Memory B cell (primary cell): ENCODE measurements at regions not wholly inside any gene's neighbourhood (a gene's known extent, or its start where the extent isn't known, plus 50 kb on each side); places are given as distances from the start of the nearest gene placed in this dataset.
"Not testable (repeated sequence)": the region's sequence is repeated elsewhere in the genome, so short reads cannot be mapped to it uniquely, and the experiment has no call there.

Source experiments
- ATAC-seq: fragments of 150-1000 bp; cut with Tn5 transposase; 2 replicates; pipeline ENCODE4 v1.10.0; 2021; ENCODE audit warnings: low read depth, mild to moderate bottlenecking, moderate library complexity
- DNase-seq, 2 donors: peaks; one replicate each; pipeline ENCODE4 v3.0.0; 2022; ENCODE audit warnings: low spot score in 2 of 2
- H3K27ac Mint-ChIP-seq: one replicate; pipeline ENCODE4 v1.8.0; 2022; ENCODE audit warnings: mild to moderate bottlenecking, moderate library complexity, mixed read lengths
- H3K27me3 Mint-ChIP-seq: one replicate; pipeline ENCODE4 v1.8.0; 2022; ENCODE audit warnings: mixed read lengths
- H3K36me3 Mint-ChIP-seq: one replicate; pipeline ENCODE4 v1.8.0; 2022; ENCODE audit warnings: mild to moderate bottlenecking, mixed read lengths
- H3K4me1 Mint-ChIP-seq: one replicate; pipeline ENCODE4 v1.8.0; 2022; ENCODE audit warnings: mixed read lengths
- H3K4me3 Mint-ChIP-seq: one replicate; pipeline ENCODE4 v1.8.0; 2022; ENCODE audit warnings: mild to moderate bottlenecking, moderate library complexity, mixed read lengths
- H3K9me3 Mint-ChIP-seq: one replicate; pipeline ENCODE4 v1.8.0; 2022; ENCODE audit warnings: mixed read lengths

DNA sequence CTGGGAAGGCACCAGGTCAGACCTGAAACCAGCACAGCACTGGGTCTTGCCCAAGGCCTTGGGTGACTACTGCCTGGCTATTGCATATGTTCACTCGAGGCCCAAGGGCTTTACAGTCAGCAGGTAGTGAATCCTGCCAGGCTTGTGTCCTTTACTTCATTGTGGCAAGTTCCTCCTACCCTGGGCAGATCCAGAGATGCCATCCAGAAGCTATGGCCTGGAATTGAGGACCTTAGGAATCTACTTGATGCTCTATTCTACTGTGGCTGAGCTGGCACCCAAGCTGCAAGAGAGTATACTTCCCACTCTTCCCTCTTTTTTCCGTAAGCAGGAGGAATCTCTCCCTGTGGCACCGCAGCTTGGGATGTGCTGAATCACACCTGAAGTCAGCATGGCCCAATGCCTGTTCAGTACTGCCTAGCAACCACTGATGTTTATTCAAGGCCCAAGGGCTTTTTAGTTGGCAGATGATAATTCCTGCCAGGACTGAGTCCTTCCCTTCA, 246.7 kb upstream of the CTBP2 start:
- Mint-ChIP-seq H3K27me3 (peaks cover 6% of the 10 kb centered on the region), H3K27ac (no peak overlapping the region), H3K4me3 (no peak overlapping the region), H3K9me3 (peaks cover 5% of the 10 kb centered on the region), H3K4me1 (no peaks in the 10 kb centered on the region), H3K36me3 (no peaks in the 10 kb centered on the region)
- DNase-seq (no peak), ATAC-seq (no peak)

- H3K4me3 Mint-ChIP-seq, H3K27me3 Mint-ChIP-seq, DNase-seq, ATAC-seq, H3K27ac Mint-ChIP-seq, H3K36me3 Mint-ChIP-seq, H3K9me3 Mint-ChIP-seq, H3K4me1 Mint-ChIP-seq: not testable (repeated sequence)
Measured at GRCh38 chr10:125404902-125405301, 244.5 kb upstream of the CTBP2 start.

DNA sequence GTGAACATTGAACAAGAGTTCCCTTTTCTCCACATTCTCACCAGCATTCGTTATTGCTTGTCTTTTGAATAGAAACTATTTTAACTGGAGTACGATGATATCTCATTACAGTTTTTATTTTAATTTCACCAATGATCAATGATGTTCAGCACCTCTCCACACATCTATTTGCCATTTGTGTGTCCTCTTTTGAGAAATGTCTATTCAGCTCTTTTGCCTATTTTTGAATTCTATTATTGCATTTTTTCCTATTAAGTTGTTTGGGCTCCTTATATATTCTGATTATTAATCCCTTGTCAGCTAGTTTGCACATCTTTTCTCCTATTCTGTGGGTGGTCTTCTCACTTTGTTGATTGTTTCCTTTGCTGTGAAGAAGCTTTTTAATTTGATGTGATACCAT, 241.1 kb upstream of the CTBP2 start:
- H3K4me1 Mint-ChIP-seq = no peaks in the 10 kb centered on the region
- H3K27ac Mint-ChIP-seq = no peak overlapping the region
- no peak overlapping the region for H3K4me3 Mint-ChIP-seq
- ATAC-seq = no peak
- H3K9me3 Mint-ChIP-seq = peaks cover 4% of the 10 kb centered on the region
- H3K27me3 Mint-ChIP-seq = peaks cover under 1% of the 10 kb centered on the region
- no peak for DNase-seq
- no peaks in the 10 kb centered on the region for H3K36me3 Mint-ChIP-seq

DNA sequence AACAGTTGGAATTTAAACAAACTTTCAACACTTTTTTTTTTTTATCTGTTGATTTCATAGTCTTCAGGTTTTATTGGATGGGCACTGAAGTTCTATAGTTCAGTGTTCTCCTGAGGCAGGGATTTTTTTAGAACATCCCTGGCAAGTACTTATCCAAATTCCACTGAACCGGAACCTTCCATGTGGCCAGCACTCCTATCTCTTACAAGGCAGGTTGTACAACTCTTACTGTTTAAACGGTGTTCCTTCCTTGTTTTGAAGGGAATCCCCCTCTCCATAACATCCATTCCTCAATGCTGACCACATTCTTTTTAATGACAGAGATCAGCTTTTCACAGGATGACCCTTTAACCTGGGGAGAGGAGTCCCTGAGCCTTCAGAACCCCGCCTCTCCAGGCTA, 238.9 kb upstream of the CTBP2 start:
- Mint-ChIP-seq H3K36me3 (no peaks in the 10 kb centered on the region), H3K27ac (no peak overlapping the region), H3K4me3 (no peak overlapping the region), H3K27me3 (no peaks in the 10 kb centered on the region), H3K9me3 (peaks cover 2% of the 10 kb centered on the region), H3K4me1 (no peaks in the 10 kb centered on the region)
- no peak for ATAC-seq
- no peak for DNase-seq

DNA sequence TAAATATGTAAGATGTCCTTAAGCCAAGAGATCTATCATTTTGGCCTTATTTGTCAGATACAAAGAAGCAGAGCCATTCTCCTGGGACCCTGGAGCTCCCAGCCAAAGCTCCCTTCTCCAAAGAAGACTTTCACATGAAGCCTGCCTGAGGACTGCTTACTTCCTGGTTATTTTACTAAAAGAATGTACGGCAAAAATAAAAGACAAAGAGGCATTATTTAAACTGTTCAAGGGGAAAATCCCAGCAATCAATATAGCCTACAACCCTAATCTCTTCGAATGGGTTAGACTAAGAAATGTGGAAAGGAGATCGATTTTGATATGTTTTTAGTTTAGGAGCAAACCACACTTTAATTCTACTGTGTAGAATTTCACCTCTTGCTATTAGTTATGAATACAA, 237.9 kb upstream of the CTBP2 start:
- Mint-ChIP-seq H3K27ac (no peak overlapping the region), H3K36me3 (no peaks in the 10 kb centered on the region), H3K4me3 (no peak overlapping the region), H3K9me3 (no peaks in the 10 kb centered on the region), H3K4me1 (no peaks in the 10 kb centered on the region), H3K27me3 (no peaks in the 10 kb centered on the region)
- no peak for ATAC-seq
- no peak for DNase-seq

DNA sequence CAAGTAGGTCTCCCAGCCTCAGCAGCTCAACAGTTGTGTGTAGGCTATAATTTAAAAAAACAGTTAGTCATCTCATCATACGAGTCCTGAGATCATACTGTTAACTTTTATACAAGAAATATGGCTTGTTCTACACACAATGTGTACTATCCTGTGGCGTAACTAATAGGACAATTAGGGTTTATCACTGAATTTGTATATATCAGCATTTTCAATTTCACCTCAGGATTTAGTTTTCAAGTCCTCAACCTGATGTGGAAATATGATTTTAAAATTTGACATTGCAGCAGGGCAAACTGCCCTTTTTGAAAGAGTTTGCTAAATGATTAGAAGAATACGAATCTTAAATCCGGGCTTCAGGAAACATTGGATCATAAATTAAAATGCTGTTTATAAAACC, 237.2 kb upstream of the CTBP2 start:
- no peak overlapping the region for H3K27ac Mint-ChIP-seq
- no peaks in the 10 kb centered on the region for H3K4me1 Mint-ChIP-seq
- no peaks in the 10 kb centered on the region for H3K9me3 Mint-ChIP-seq
- H3K4me3 Mint-ChIP-seq = no peak overlapping the region
- DNase-seq (no peak), ATAC-seq (no peak)
- no peaks in the 10 kb centered on the region for H3K27me3 Mint-ChIP-seq
- H3K36me3 Mint-ChIP-seq = no peaks in the 10 kb centered on the region

- no peak overlapping the region for H3K4me3 Mint-ChIP-seq
- no peaks in the 10 kb centered on the region for H3K4me1 Mint-ChIP-seq
- no peak overlapping the region for H3K27ac Mint-ChIP-seq
- H3K36me3 Mint-ChIP-seq = no peaks in the 10 kb centered on the region
- no peaks in the 10 kb centered on the region for H3K27me3 Mint-ChIP-seq
- ATAC-seq (no peak), DNase-seq (no peak)
- peaks cover 3% of the 10 kb centered on the region for H3K9me3 Mint-ChIP-seq
Measured at GRCh38 chr10:125396676-125397075, 236.3 kb upstream of the CTBP2 start.

DNA sequence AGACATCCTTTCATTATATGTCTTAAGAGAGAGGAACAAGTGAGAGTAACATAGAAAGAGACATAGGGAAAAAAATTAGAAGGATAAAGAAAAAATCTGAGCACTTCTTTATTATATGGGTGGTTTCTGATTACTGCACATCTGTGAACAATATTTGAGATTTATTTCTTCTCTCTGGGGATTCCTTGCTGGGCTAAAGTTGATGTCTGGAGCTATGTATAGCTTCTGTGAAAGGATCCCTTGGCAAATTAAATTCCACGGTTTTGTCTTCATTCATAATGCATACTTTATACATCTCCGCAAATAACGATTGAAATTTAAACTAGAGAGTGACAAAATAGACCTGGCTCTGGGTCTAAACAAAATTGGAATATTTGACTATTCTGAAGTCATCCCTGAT, 232.2 kb upstream of the CTBP2 start:
- Mint-ChIP-seq H3K9me3 (peaks cover 12% of the 10 kb centered on the region), H3K36me3 (peaks cover 2% of the 10 kb centered on the region), H3K4me3 (no peak overlapping the region), H3K27ac (no peak overlapping the region), H3K4me1 (no peaks in the 10 kb centered on the region), H3K27me3 (no peaks in the 10 kb centered on the region)
- no peak for DNase-seq
- ATAC-seq = no peak

DNA sequence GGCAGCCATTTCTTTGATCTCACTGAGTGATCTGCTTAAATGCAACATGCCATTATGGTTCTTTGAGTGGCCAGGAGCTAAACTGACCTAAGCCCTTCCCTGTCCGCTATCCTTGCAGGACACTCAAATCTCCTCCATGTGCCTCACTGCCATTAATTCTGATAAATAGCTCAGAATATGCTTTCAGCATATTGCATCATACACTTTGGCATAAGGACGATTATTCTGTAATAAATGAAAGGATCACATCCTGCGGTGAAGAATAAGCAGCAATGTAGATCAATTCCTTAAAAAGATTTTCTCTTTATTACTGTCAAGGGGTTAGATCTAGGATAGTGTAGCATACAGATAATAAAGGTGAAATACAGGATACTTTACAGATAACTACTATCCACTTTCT, 231.8 kb upstream of the CTBP2 start:
- Mint-ChIP-seq H3K9me3 (peaks cover 12% of the 10 kb centered on the region), H3K27ac (no peak overlapping the region), H3K4me3 (no peak overlapping the region), H3K36me3 (peaks cover 2% of the 10 kb centered on the region), H3K27me3 (no peaks in the 10 kb centered on the region), H3K4me1 (no peaks in the 10 kb centered on the region)
- ATAC-seq (no peak), DNase-seq (no peak)

DNA sequence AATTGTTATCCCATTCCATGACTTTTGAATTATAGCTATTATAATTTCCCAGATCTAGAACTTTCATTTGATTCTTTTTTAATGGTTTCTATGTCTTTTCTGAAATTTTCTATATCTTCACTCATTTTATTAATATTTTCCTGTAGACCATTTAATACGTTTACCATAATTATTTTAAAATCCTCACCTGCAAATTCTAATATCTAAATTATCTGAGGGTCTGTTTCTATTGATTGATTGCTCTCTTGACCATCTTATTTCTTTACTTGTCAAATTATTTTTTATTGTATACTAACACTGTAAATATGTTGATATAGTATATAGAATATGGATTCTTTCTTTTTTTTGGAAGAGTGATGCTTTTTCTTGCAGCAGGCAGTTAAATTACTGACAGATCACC, 229.3 kb upstream of the CTBP2 start:
- no peak for DNase-seq
- H3K4me1 Mint-ChIP-seq = no peaks in the 10 kb centered on the region

DNA sequence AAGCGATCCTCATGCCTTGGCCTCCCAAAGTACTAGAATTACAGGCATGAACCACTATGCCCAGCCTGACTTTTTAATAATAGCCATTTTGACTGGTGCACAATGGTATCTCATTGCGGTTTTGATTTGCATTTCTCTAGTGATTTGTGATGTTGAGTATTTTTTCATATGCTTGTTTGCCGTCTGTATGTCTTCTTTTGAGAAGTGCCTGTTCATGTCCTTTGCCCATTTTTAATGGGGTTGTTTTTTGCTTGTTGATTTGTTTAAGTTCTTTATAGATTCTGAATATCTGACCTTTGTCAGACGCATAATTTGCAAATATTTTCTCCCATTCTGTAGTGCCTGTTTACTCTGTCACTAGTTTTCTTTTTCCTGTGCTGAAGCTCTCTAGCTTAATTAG, 219.2 kb upstream of the CTBP2 start:
- H3K9me3 Mint-ChIP-seq = peaks cover 12% of the 10 kb centered on the region
- ATAC-seq (no peak), DNase-seq (no peak)
- no peak overlapping the region for H3K4me3 Mint-ChIP-seq
- no peaks in the 10 kb centered on the region for H3K4me1 Mint-ChIP-seq
- no peaks in the 10 kb centered on the region for H3K27me3 Mint-ChIP-seq
- H3K36me3 Mint-ChIP-seq = no peaks in the 10 kb centered on the region
- no peak overlapping the region for H3K27ac Mint-ChIP-seq

More for the DNA sequence above, 229.3 kb upstream of the CTBP2 start:
- Mint-ChIP-seq H3K27me3 (peaks cover 2% of the 10 kb centered on the region), H3K27ac (no peak overlapping the region), H3K4me3 (no peak overlapping the region), H3K9me3 (peaks cover 12% of the 10 kb centered on the region), H3K36me3 (peaks cover 2% of the 10 kb centered on the region)
- ATAC-seq = no peak

DNA sequence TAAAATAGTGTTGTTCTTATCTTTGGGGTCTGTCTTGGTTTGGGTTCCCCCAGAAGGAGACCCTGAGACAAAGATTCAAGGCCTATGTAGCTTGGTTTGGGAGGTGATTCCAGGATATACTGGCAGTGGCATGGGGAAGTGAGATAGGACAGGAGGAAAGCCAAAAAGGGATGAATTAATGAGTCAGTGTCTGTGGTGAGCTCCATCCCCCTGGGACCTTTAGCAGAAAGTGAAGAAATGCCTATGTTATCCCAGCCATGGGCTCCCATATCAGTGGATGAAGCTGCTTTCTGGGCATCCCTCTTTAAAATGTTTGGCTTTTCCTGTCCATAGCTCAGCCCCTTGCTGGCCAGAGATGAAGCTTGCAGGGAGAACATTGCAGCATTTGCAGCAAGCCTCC, 217.0 kb upstream of the CTBP2 start:
- Mint-ChIP-seq H3K4me1 (no peaks in the 10 kb centered on the region), H3K27ac (no peak overlapping the region), H3K36me3 (no peaks in the 10 kb centered on the region), H3K9me3 (peaks cover 5% of the 10 kb centered on the region), H3K27me3 (no peaks in the 10 kb centered on the region), H3K4me3 (no peak overlapping the region)
- no peak for ATAC-seq
- DNase-seq = no peak

DNA sequence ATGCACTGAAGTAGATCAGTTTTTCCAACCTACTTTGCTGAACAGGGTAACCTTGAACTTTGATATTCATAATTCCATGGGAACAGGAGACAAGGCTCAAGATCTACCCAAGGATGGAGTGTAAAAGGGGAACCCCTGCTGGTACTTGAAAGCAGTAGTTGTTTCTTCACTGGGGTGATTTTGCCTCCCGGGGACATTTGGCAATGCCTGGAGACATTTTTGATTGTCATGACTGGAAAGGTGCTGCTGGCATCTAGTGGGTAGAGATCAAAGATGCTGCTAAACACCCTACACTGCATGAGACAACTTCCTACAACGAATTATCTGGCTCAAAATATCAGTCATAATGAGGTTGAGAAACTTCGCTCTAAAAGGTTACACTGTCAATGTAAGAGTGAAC, 214.8 kb upstream of the CTBP2 start:
- DNase-seq = no peak
- peaks cover 4% of the 10 kb centered on the region for H3K9me3 Mint-ChIP-seq
- H3K27ac Mint-ChIP-seq = no peak overlapping the region
- no peak overlapping the region for H3K4me3 Mint-ChIP-seq
- no peak for ATAC-seq
- H3K27me3 Mint-ChIP-seq = peaks cover 2% of the 10 kb centered on the region
- H3K4me1 Mint-ChIP-seq = no peaks in the 10 kb centered on the region
- no peaks in the 10 kb centered on the region for H3K36me3 Mint-ChIP-seq

DNA sequence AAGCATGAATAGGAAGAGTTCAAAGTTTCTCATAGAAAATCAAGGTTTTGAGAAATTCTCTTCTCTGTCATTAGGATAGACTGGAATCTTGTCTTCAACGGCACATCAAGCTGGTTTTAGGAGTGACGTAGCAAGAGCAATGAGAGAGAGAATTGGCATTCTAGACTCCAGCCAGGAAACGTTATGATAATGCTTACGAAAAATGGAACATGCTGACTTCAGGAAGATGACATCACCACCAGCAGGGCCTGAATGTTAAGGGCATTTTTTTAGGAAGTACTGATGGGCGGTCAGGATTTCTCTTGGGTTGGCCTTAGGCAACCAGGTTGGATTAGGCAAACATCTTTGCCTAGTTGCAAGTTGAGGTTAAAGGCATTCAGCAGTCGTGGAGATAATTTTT, 213.2 kb upstream of the CTBP2 start:
- no peaks in the 10 kb centered on the region for H3K36me3 Mint-ChIP-seq
- peaks cover 2% of the 10 kb centered on the region for H3K27me3 Mint-ChIP-seq
- no peaks in the 10 kb centered on the region for H3K4me1 Mint-ChIP-seq
- no peak for DNase-seq
- no peak overlapping the region for H3K27ac Mint-ChIP-seq
- no peak for ATAC-seq
- peaks cover 4% of the 10 kb centered on the region for H3K9me3 Mint-ChIP-seq
- no peak overlapping the region for H3K4me3 Mint-ChIP-seq

DNA sequence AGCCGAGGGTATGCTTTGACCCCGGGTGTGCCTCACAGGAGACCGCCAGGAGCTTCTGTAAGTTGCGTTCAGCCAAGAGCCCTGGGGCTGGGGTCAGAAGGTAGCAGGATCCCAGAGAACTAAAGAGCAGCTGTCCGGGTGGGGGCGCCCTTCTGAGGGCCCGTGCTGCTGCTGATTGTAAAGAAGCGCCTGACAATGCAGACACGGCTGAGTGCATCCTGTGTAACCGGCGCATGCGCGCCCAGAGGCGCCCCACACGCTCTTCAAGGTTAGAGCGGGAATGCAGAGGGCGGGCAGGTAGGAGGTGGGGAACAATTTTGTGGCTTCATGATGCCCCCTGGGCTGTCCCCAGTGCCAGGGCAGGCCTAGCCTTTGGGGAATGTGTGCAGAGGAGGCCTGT, 210.2 kb upstream of the CTBP2 start:
- no peak for DNase-seq
- Mint-ChIP-seq H3K4me3 (no peak overlapping the region), H3K36me3 (no peaks in the 10 kb centered on the region), H3K27me3 (peaks cover 2% of the 10 kb centered on the region), H3K9me3 (peaks cover 5% of the 10 kb centered on the region), H3K4me1 (no peaks in the 10 kb centered on the region), H3K27ac (no peak overlapping the region)
- ATAC-seq = no peak
